ENCODE measurements at regions not wholly inside any gene's neighbourhood (a gene's known extent, or its start where the extent isn't known, plus 50 kb on each side); places are given as distances from the start of the nearest gene placed in this dataset.
"Not testable (repeated sequence)": the region's sequence is repeated elsewhere in the genome, so short reads cannot be mapped to it uniquely, and the experiment has no call there.

GRCh38 chr6:6987749-6988148 is 120.0 kb upstream of the RREB1 start:
- Histone ChIP-seq H3K27me3 (ENCODE audit: insufficient read depth, low read length) (no peaks in the 10 kb centered on the region), H3K14ac (ENCODE audit: insufficient read depth, low read length) (no peak overlapping the region), H3K23ac (ENCODE audit: insufficient read length, low read depth, low read length) (no peak overlapping the region), H2AFZ (ENCODE audit: low read length) (peak overlapping the region; percentile 83), H2AK5ac (ENCODE audit: insufficient read length, low read length) (no peak overlapping the region), H3K9me3 (ENCODE audit: control insufficient read depth, low read depth, low read length) (no peaks in the 10 kb centered on the region), H4K91ac (ENCODE audit: insufficient read length, low read depth, low read length) (no peak overlapping the region), H3K18ac (ENCODE audit: insufficient read length, low read depth, low read length) (no peak overlapping the region), H4K8ac (replicated peaks; ENCODE audit: insufficient read length, low read depth, low read length) (no peak overlapping the region), H3K9ac (ENCODE audit: extremely low read depth, insufficient read length, low read length) (no peak overlapping the region), H3K4me1 (ENCODE audit: insufficient read depth, low read length) (0 out of 2 replicates have a peak, but pooled peaks cover 3% of the 10 kb centered on the region), H3K4me2 (ENCODE audit: insufficient read depth, insufficient read length, low read length) (no peak overlapping the region), H3T11ph (ENCODE audit: low read length) (no peak overlapping the region), H3K27ac (ENCODE audit: insufficient read length, low read depth, low read length) (no peak overlapping the region), H2BK12ac (ENCODE audit: insufficient read length, low read depth, low read length) (no peak overlapping the region), H2BK5ac (ENCODE audit: insufficient read length, low read length) (no peak overlapping the region), H2BK20ac (ENCODE audit: low read depth, low read length, poor library complexity, severe bottlenecking) (no peak overlapping the region), H4K20me1 (ENCODE audit: control insufficient read depth, insufficient read depth, insufficient read length) (no peaks in the 10 kb centered on the region), H3K56ac (ENCODE audit: insufficient read length, low read depth, low read length) (no peak overlapping the region), H3K4ac (ENCODE audit: low read depth, low read length) (no peak overlapping the region), H3K23me2 (ENCODE audit: insufficient read length, low read depth, low read length, poor library complexity, severe bottlenecking) (no peaks in the 10 kb centered on the region), H2BK120ac (ENCODE audit: low read depth, low read length, poor library complexity, severe bottlenecking) (no peak overlapping the region), H3K79me2 (ENCODE audit: insufficient read depth, low read length) (no peaks in the 10 kb centered on the region), H2BK15ac (ENCODE audit: low read depth, low read length) (no peak overlapping the region), H3K79me1 (ENCODE audit: insufficient read depth, low read depth, low read length, poor library complexity, severe bottlenecking) (no peaks in the 10 kb centered on the region), H4K5ac (ENCODE audit: insufficient read length, low read depth, low read length) (no peak overlapping the region)
- no CpG with 5 or more reads among the region's 4 CpGs for WGBS (ENCODE audit: extremely low coverage, insufficient read length, low lambda C conversion rate)
- Mint-ChIP-seq H3K9me3 (no peaks in the 10 kb centered on the region), H3K27me3 (ENCODE audit: low read depth) (peaks cover 2% of the 10 kb centered on the region; the same call in 1 of the 2 replicates), H3K4me1 (peaks cover 8% of the 10 kb centered on the region in 2 experiments), H3K4me3 (no peak overlapping the region), H3K27ac (peak overlapping the region; percentile 23 to 83 (median 44); a peak in 4 of 7 replicates), H3K36me3 (ENCODE audit: insufficient read depth in 1 of 3, low read depth in 3 of 3) (no peaks in the 10 kb centered on the region)
- no peak for DNase-seq
- TF ChIP-seq, protein P1, sequence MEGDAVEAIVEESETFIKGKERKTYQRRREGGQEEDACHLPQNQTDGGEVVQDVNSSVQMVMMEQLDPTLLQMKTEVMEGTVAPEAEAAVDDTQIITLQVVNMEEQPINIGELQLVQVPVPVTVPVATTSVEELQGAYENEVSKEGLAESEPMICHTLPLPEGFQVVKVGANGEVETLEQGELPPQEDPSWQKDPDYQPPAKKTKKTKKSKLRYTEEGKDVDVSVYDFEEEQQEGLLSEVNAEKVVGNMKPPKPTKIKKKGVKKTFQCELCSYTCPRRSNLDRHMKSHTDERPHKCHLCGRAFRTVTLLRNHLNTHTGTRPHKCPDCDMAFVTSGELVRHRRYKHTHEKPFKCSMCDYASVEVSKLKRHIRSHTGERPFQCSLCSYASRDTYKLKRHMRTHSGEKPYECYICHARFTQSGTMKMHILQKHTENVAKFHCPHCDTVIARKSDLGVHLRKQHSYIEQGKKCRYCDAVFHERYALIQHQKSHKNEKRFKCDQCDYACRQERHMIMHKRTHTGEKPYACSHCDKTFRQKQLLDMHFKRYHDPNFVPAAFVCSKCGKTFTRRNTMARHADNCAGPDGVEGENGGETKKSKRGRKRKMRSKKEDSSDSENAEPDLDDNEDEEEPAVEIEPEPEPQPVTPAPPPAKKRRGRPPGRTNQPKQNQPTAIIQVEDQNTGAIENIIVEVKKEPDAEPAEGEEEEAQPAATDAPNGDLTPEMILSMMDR (conservative IDR thresholded peaks at IDR 0.05) = no peak

DNA sequence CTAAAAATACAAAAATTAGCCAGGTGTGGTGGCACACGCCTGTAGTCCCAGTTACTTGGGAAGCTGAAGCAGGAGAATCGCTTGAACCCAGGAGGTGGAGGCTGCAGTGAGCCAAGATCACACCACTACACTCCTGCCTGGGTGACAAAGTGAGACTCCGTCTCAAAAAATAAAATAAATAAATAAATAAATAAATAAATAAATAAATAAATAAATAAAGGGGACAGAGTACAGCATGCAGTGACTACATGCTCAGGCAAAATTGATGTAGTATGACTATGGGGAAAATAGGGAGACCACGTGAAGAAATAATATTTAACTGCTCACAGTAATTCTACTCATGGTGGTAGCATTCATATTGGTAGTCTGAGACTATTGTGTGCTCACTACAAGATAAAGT is 117.7 kb upstream of the RREB1 start:
- not testable (repeated sequence) for DNase-seq; H4K8ac ChIP-seq (replicated peaks; ENCODE audit: insufficient read length, low read depth, low read length); H3T11ph ChIP-seq (ENCODE audit: low read length); H3K27me3 Mint-ChIP-seq (ENCODE audit: low read depth); H3K23ac ChIP-seq (ENCODE audit: insufficient read length, low read depth, low read length); H3K56ac ChIP-seq (ENCODE audit: insufficient read length, low read depth, low read length); H3K27ac ChIP-seq (ENCODE audit: insufficient read length, low read depth, low read length); H3K4me1 ChIP-seq (ENCODE audit: insufficient read depth, low read length); H3K4me1 Mint-ChIP-seq; H3K79me1 ChIP-seq (ENCODE audit: insufficient read depth, low read depth, low read length, poor library complexity, severe bottlenecking); H2BK5ac ChIP-seq (ENCODE audit: insufficient read length, low read length); H3K14ac ChIP-seq (ENCODE audit: insufficient read depth, low read length); H3K4me3 Mint-ChIP-seq; H3K18ac ChIP-seq (ENCODE audit: insufficient read length, low read depth, low read length); H3K9ac ChIP-seq (ENCODE audit: extremely low read depth, insufficient read length, low read length); H2AFZ ChIP-seq (ENCODE audit: low read length); H4K20me1 ChIP-seq (ENCODE audit: control insufficient read depth, insufficient read depth, insufficient read length); H2BK12ac ChIP-seq (ENCODE audit: insufficient read length, low read depth, low read length); H3K4ac ChIP-seq (ENCODE audit: low read depth, low read length); H3K23me2 ChIP-seq (ENCODE audit: insufficient read length, low read depth, low read length, poor library complexity, severe bottlenecking); H3K9me3 ChIP-seq (ENCODE audit: control insufficient read depth, low read depth, low read length); H3K79me2 ChIP-seq (ENCODE audit: insufficient read depth, low read length); H4K91ac ChIP-seq (ENCODE audit: insufficient read length, low read depth, low read length); H2AK5ac ChIP-seq (ENCODE audit: insufficient read length, low read length); H3K36me3 Mint-ChIP-seq (ENCODE audit: insufficient read depth in 1 of 3, low read depth in 3 of 3); H2BK15ac ChIP-seq (ENCODE audit: low read depth, low read length); H3K9me3 Mint-ChIP-seq; H2BK120ac ChIP-seq (ENCODE audit: low read depth, low read length, poor library complexity, severe bottlenecking); H3K27me3 ChIP-seq (ENCODE audit: insufficient read depth, low read length); H3K4me2 ChIP-seq (ENCODE audit: insufficient read depth, insufficient read length, low read length); H3K27ac Mint-ChIP-seq; H4K5ac ChIP-seq (ENCODE audit: insufficient read length, low read depth, low read length); H2BK20ac ChIP-seq (ENCODE audit: low read depth, low read length, poor library complexity, severe bottlenecking)
- WGBS (ENCODE audit: extremely low coverage, insufficient read length, low lambda C conversion rate) = no CpG with 5 or more reads among the region's 4 CpGs
